ENCODE measurements at regions not wholly inside any gene's neighbourhood (a gene's known extent, or its start where the extent isn't known, plus 50 kb on each side); places are given as distances from the start of the nearest gene placed in this dataset.

GRCh38 chr1:244276646-244277045 is 175.1 kb downstream of the ADSS2 start:
- TF ChIP-seq POLR2A (IDR thresholded peaks at IDR 0.05) = no peak
- TF ChIP-seq CTCF (IDR thresholded peaks at IDR 0.05) = no peak
